ENCODE measurements at regions not wholly inside any gene's neighbourhood (a gene's known extent, or its start where the extent isn't known, plus 50 kb on each side); places are given as distances from the start of the nearest gene placed in this dataset.

- in situ Hi-C loops (cut with HindIII; ENCODE audit: low pct_unique_long_range_greater_than_20kb, low sequenced_read_pairs), result no loop called here
- no peak for DNase-seq (ENCODE audit: low read depth in 1 of 2, low spot score in 1 of 2)
- TF ChIP-seq JUND (IDR thresholded peaks at IDR 0.05; ENCODE audit: low read depth), result no peak
These were observed 732.9 kb upstream of the TBX3 start for GRCh38 chr12:115416869-115417268.

- in situ Hi-C loops (cut with HindIII; ENCODE audit: low pct_unique_long_range_greater_than_20kb, low sequenced_read_pairs), result no loop called here
- no peak for TF ChIP-seq JUND (IDR thresholded peaks at IDR 0.05; ENCODE audit: low read depth)
- DNase-seq (ENCODE audit: low read depth in 1 of 2, low spot score in 1 of 2), result no peak
These were observed 729.7 kb upstream of the TBX3 start for GRCh38 chr12:115413626-115414025.

DNA sequence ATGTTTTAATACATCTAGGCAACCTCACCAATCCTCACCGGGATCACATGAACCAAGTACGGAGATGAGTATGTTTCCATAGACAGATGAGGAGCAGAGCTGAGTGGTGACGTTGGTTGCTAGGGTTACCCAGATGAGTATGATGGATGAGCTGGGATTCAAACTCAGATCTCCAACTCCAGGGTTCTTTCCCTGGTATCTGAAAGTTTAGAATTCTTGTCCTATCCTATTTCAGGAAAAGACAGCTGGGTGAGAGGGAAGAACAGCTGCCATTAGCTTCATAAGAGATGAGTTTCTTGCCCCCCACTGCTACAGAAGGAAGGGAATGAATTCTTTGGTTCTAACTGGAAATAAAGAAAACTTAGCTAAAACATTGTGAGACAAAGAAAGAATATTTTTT is 728.9 kb upstream of the TBX3 start:
- DNase-seq (ENCODE audit: low read depth in 1 of 2, low spot score in 1 of 2), result no peak
- in situ Hi-C loops (cut with HindIII; ENCODE audit: low pct_unique_long_range_greater_than_20kb, low sequenced_read_pairs), result no loop called here
- no peak for TF ChIP-seq JUND (IDR thresholded peaks at IDR 0.05; ENCODE audit: low read depth)

GRCh38 chr12:115411121-115411520 is 727.1 kb upstream of the TBX3 start:
- in situ Hi-C loops (cut with HindIII; ENCODE audit: low pct_unique_long_range_greater_than_20kb, low sequenced_read_pairs), result no loop called here

DNA sequence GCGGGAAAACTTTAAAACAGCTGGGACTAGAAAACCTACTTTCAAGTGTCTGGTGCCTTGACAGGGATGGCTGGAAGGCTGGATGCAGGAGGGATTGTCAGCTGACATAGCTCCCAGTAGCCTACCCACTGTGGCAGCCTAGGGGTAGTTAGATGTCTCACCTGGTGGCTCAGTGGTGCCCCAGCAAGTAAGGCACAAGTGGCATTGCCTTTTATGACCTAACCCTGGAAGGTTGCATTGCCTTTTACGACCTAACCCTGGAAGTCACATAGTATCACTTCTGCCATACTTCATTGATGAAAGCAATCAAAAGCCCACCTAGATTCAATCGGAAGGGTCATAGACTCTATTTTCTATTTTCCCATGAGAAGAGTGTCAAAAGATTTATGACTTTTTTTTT is 724.7 kb upstream of the TBX3 start:
- in situ Hi-C loops (cut with HindIII; ENCODE audit: low pct_unique_long_range_greater_than_20kb, low sequenced_read_pairs), result no loop called here
- no peak for DNase-seq (ENCODE audit: low read depth in 1 of 2, low spot score in 1 of 2)
- no peak for TF ChIP-seq JUND (IDR thresholded peaks at IDR 0.05; ENCODE audit: low read depth)

More at GRCh38 chr12:115411121-115411520, 727.1 kb upstream of the TBX3 start:
- TF ChIP-seq JUND (IDR thresholded peaks at IDR 0.05; ENCODE audit: low read depth), result no peak
- no peak for DNase-seq (ENCODE audit: low read depth in 1 of 2, low spot score in 1 of 2)

- DNase-seq (ENCODE audit: low read depth in 1 of 2, low spot score in 1 of 2), result no peak
- in situ Hi-C loops (cut with HindIII; ENCODE audit: low pct_unique_long_range_greater_than_20kb, low sequenced_read_pairs), result no loop called here
- TF ChIP-seq JUND (IDR thresholded peaks at IDR 0.05; ENCODE audit: low read depth), result no peak
These were observed 723.7 kb upstream of the TBX3 start for GRCh38 chr12:115407723-115408122.

DNA sequence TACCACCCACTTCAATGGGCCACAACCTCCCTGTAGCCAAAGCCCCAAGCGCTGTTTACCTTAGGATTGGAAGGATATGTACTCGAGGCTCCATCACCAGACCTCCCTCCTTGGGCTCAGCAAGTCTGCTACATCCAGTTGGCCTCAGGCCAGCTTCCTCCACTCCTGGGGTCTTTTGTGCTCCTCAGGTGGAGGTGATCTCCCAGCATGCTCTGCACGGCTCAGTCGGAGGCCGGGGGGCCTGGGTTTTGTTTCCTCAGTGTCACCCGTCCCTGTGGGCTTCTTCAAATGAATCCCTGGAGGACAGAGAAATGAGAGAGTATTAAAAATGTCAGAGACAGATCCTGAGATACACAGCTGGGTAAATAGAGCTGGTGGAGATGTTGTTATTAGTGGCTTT is 723.1 kb upstream of the TBX3 start:
- no peak for DNase-seq (ENCODE audit: low read depth in 1 of 2, low spot score in 1 of 2)
- no peak for TF ChIP-seq JUND (IDR thresholded peaks at IDR 0.05; ENCODE audit: low read depth)
- in situ Hi-C loops (cut with HindIII; ENCODE audit: low pct_unique_long_range_greater_than_20kb, low sequenced_read_pairs), result no loop called here

DNA sequence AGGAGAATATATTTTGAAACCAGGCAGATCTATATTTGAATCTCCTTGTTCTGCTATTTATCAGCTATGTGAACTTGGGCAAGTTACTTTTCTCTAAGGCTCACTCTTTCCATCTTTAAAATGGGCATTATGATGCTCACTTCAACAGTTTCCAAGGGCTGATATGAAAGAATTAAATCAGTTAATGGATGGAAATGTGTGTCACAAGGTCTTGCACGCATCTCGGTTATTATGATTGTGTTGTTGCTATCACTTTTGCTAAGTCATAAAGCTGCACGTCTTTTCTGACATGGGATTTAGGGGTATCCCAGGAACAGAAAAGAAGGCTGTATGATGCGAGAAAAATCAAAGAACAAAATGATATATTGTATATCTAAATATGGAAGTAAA is 721.5 kb upstream of the TBX3 start:
- DNase-seq (ENCODE audit: low read depth in 1 of 2, low spot score in 1 of 2), result no peak
- TF ChIP-seq JUND (IDR thresholded peaks at IDR 0.05; ENCODE audit: low read depth), result no peak
- in situ Hi-C loops (cut with HindIII; ENCODE audit: low pct_unique_long_range_greater_than_20kb, low sequenced_read_pairs), result no loop called here

DNA sequence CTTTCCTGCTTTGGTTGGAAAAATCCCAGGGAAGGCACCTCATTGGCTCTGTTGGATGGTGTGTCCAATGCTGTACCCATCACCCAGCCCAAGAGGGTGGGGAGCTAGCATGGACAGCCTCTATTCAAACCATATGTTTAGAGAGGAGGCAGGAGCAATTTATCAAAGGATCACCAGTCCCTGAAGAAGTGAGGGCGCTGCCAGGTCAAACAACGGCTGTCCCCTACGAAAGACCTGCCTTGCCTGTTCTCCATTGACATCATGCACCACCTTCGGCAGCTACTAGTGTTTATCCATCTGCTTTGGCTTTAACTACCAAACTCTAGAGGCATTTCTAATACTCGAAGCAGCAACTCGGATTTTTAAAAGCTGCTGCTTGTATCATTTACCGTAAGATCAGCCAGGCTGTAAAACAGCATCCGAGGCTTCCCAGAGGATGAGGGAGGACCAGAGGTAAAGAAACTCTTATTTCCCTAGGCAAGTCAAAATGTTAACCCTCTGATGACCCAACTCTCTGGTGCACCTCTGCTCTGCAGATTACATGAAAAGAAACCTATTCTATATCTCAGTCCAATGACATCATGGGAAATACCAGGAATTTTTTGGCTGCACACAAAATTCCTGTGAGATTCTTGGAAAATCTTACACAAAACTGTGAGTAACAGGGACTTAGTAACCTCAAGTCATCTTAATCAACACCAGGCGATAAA is 720.9 kb upstream of the TBX3 start:
- TF ChIP-seq JUND (IDR thresholded peaks at IDR 0.05; ENCODE audit: low read depth), result no peak
- DNase-seq (ENCODE audit: low read depth in 1 of 2, low spot score in 1 of 2), result peak in 1 of 2 experiments; percentile 40
- in situ Hi-C loops (cut with HindIII; ENCODE audit: low pct_unique_long_range_greater_than_20kb, low sequenced_read_pairs), result no loop called here

- no peak for TF ChIP-seq JUND (IDR thresholded peaks at IDR 0.05; ENCODE audit: low read depth)
- DNase-seq (ENCODE audit: low read depth in 1 of 2, low spot score in 1 of 2), result no peak
- in situ Hi-C loops (cut with HindIII; ENCODE audit: low pct_unique_long_range_greater_than_20kb, low sequenced_read_pairs), result no loop called here
These were observed 719.7 kb upstream of the TBX3 start for GRCh38 chr12:115403689-115404088.

DNA sequence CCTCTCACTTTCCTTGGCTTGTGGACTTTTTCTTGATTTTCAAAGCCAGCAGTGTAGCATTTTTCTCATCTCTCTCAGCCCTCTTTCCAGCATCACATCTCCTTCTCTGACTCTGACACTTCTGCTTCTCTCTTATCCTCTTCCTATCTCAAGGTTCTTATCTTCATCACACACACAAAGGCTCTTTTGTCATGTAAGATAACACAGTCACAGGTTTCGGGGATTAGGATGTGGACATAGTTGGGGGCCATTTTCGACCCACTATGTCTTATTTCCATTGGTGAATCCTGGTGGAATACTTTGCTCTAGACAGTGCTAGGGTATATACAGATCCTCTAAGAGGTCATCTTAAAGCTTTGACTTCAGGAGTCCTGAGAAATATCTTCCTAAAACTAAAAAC is 719.3 kb upstream of the TBX3 start:
- TF ChIP-seq JUND (IDR thresholded peaks at IDR 0.05; ENCODE audit: low read depth), result no peak
- no peak for DNase-seq (ENCODE audit: low read depth in 1 of 2, low spot score in 1 of 2)
- in situ Hi-C loops (cut with HindIII; ENCODE audit: low pct_unique_long_range_greater_than_20kb, low sequenced_read_pairs), result no loop called here

- no peak for DNase-seq (ENCODE audit: low read depth in 1 of 2, low spot score in 1 of 2)
- TF ChIP-seq JUND (IDR thresholded peaks at IDR 0.05; ENCODE audit: low read depth), result no peak
- in situ Hi-C loops (cut with HindIII; ENCODE audit: low pct_unique_long_range_greater_than_20kb, low sequenced_read_pairs), result no loop called here
These were observed 718.6 kb upstream of the TBX3 start for GRCh38 chr12:115402443-115403180.

GRCh38 chr12:115401761-115402160 is 717.8 kb upstream of the TBX3 start:
- DNase-seq (ENCODE audit: low read depth in 1 of 2, low spot score in 1 of 2), result no peak
- no peak for TF ChIP-seq JUND (IDR thresholded peaks at IDR 0.05; ENCODE audit: low read depth)
- in situ Hi-C loops (cut with HindIII; ENCODE audit: low pct_unique_long_range_greater_than_20kb, low sequenced_read_pairs), result no loop called here
